ENCODE measurements at regions not wholly inside any gene's neighbourhood (a gene's known extent, or its start where the extent isn't known, plus 50 kb on each side); places are given as distances from the start of the nearest gene placed in this dataset.

DNA sequence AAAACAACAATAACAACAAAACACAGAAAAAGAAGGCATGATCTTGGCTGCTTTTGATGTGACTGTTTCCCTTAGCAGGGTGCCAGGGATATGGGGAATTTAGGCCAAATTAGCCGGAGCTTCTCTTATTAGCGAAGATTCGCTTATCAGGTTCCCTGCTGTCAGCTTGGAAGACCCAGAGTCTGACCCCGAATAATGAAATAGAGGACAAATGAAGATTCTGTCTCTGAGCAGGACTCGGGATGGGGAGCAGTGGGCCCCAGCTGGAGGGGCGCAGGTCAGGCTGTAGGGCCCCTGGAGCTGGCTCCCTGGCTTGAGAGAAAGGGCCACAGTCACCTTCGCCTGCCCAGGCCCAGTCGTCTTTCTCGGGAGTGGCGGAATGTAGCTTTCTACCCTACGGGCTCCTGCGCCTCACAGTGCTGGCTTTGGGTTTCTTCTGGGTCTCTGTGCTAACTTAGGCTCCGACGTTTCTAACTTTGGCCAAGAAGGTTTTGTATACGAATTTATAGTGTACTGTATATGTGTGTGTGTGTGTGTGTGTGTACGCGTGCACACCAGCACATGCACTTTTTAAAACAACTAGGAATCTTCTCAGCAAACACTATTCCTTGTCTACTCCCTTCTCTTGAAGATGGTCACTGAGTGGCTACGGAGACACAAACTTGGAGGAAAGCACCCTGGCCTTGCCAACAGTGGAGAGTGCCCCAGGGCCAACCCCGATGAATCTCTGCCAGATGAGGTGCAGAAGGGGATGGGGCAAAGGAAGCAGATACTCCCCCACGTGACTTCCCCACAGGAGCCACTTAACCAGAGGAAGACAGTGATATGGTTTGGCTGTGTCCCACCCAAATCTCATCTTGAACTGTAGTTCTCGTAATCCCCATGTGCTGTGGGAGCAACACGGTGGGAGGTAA, 195.6 kb upstream of the COPS8 start:
- intact Hi-C loops (cut with micrococcal nuclease): no loop called here

DNA sequence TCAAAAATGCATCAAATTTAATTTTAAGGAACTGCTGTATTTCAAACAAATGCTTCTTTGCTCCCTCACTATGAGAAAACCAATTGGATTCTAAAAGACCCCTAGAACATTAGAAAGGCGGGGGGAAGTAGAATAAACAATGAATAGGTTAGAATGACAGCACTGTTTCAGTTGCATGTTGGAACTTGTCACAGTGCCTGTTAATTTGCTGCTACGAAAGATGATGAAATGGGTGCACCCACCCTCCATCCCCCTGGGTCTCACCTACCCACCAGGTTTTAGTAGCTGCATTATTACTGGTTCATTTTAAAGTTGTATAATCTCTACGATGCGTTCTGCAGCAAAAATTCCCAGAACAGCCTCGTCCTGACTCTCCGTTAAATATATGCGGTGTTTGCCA, 193.0 kb upstream of the COPS8 start:
- intact Hi-C loops (cut with micrococcal nuclease): no loop called here

DNA sequence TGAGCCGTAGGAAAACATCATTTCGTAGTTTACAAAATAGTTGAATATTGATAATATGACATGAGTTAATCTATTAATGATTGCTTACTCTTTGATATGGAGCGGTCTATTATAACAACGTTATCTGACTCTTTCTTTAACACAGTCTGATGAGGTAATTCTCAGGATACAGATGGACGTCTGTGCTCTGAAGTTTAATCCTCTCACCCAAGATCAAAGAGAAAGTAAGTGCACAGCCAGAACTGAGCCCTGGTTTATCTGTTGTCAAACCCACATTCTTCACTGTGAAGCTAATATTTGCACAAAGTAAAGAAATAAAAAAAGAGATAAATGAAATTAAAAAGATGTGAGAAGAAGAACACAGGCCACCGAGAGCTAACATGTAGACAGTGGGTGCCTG, 190.9 kb upstream of the COPS8 start:
- intact Hi-C loops (cut with micrococcal nuclease): no loop called here

DNA sequence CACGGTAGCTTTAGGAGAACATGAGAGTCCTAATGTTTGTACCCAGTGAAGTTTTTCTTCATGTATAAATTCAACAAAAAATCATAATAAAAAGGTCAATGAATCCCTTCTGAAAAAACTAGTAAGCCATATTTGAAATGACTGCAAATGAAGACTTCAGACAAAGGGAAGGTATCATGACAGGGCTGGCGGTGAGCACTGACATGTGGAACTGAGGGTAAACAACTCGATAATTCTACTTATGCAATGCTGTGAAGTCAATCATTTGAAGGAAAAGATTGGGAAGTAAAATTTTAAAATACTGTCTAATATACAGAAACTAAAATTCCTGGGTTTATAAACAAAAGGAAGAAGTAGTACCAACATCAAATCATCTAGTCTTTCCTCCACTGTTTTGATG, 190.2 kb upstream of the COPS8 start:
- intact Hi-C loops (cut with micrococcal nuclease): no loop called here

DNA sequence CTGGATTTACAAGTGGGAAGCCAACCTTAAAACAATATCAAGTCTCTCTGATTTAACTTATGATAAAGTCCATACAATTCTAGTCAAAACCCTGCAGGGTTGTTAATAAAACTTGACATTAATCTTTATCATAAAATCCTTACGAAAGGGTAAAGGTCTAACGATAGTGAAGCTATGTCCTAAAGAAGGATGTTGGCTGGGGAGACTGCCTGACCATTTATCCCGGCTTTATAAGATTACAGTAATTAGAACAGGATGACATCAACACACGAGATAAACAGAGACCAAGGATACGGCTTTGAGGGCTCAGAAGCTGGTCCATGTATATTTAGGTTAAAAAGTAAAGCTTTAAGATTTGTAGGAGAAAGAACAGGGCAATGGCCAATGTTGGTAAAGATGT, 189.0 kb upstream of the COPS8 start:
- intact Hi-C loops (cut with micrococcal nuclease): no loop called here

DNA sequence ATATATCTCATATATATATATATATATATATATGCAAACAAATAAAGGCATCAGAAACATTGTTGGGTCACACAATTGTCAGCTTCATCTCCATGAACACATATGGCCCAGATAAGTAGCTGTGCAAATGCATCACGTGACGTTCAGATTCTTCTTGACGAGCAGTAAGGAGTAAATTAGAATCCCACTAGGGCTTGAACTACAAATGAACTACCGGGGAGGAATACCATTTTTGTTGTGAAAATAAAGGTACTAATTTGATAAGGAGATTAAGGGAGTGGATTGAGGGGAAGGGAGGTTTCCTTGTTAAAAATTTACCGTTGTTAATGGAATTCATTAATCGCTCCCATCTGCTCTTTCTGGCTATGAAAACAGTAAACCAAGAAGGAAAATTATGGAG, 186.5 kb upstream of the COPS8 start:
- intact Hi-C loops (cut with micrococcal nuclease): no loop called here

DNA sequence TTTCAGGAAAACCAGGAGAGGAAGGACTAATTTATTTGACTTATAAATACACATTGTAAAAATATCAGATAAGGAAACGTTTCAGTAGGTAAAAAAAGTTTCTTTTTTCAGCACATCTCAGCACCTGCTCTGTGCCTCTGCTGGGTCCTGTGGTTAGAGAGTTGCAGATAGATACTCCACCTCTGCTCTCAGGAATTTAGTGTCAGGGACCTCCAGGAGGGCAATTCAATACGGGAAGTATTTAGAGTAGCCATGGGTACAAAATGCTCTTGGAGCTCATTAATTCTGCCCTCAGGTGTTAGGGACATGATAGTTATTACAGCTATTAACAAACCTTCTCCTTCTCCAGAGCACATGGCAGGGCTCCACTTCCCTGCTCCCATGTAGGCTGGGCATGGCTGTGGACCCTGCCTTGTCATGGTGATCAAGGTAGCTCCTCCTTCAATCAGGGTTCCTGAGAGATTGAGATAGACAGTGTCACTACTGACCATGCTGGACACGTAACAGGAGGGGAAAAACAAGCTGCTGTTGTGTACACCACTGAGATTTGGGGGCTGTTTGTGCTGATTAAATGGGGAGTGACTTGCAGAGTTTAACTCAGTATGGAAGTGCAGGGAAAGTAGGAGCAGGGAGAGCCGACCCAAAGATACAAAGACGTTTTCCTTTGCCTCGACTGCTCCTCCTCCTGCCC, 185.6 kb upstream of the COPS8 start:
- intact Hi-C loops (cut with micrococcal nuclease): no loop called here

DNA sequence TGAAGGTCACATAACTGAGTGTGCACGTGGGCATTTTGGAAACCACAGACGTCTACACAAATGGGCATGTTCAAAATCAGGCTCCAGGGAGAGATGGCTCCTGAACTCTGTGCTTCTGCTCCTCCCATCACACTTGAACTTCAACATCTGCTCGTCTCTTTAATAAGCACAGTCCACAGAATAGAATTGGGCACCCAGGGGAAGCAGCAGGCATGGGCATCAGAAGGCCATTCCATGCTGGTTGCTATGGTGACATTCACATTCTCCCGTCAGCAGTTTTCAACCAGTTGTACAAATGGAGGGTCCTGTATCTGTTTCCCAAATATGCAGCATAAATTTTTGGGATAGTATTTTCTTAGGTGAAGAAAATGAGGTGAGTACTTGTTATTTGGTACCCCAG, 183.7 kb upstream of the COPS8 start:
- intact Hi-C loops (cut with micrococcal nuclease): no loop called here

DNA sequence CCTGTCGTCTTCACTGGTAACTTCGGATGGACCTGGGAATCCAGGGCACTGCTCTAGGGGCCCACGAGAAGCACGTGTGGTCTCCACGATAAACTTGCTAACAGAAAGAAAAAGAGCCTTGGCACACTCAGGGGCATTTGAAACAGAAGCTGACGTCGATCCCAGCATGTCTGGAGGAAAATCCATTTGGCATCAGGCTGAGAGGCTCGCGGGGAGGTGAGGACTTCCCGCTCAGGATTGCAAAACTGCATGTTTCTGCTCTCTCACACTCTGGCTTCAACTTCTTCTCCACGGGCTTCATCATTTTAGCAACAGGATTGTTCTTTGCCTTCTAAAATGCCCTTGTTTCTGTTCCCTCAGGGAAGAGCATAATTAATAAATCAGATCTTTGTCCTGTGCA, 181.7 kb upstream of the COPS8 start:
- intact Hi-C loops (cut with micrococcal nuclease): no loop called here

DNA sequence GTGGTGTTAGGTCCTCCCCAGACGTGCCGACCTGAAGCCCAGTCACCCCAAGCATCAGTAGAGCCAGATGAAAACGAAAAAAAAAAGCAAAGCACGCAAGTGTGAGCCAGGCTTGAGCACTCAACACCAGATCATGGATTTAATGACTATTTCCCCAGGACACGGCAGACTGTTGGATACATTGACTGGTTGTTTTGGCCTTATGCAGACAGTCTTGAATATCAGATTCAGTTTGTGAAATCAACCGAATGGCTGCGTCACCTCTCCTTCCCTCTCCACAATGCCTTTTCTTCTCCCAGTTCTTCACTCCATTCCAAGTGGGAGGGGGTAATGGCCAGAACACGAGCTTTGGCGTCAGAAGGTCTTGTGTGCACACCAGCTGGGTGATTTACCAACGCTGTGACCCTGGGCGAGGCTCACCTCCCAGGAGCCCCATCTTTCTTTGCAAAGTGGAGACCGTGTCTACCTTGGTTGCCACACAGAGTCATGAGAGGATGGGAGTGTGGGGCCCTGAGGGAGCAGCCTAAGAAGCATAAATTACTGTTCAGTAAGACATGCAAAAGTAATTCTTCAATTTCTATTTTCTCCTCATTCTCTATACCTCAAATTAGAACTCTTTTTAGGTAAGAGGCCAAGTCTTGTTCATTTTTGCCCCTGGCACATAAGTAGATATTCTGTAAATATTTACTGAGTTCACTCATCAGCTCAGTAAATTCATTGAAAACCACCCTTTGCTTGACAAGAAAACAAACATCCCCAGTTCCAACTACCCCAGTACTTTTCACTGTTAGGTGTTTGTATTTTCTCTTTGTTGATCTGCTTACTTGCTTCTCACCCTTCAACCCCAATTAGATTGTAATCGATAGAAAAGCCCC, 181.1 kb upstream of the COPS8 start:
- intact Hi-C loops (cut with micrococcal nuclease): no loop called here

DNA sequence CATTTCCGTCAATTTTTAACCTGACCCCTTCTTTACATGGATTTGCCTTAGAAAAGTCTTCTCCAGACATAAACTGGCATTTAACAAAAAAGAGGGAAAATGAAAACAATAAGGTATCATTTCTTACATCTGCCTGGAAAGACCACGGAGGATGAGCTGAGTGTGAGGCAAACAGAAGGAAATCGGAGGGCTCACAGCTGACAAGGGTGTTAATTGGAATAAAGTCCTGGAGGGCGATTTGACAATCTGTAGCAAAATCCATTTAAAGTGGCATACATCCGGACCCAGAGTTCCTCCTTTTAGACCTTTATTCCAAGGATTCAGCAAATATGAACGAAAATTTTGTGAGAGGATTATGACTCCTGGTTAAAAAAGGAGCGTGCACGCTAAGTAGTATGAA, 179.7 kb upstream of the COPS8 start:
- intact Hi-C loops (cut with micrococcal nuclease): no loop called here

DNA sequence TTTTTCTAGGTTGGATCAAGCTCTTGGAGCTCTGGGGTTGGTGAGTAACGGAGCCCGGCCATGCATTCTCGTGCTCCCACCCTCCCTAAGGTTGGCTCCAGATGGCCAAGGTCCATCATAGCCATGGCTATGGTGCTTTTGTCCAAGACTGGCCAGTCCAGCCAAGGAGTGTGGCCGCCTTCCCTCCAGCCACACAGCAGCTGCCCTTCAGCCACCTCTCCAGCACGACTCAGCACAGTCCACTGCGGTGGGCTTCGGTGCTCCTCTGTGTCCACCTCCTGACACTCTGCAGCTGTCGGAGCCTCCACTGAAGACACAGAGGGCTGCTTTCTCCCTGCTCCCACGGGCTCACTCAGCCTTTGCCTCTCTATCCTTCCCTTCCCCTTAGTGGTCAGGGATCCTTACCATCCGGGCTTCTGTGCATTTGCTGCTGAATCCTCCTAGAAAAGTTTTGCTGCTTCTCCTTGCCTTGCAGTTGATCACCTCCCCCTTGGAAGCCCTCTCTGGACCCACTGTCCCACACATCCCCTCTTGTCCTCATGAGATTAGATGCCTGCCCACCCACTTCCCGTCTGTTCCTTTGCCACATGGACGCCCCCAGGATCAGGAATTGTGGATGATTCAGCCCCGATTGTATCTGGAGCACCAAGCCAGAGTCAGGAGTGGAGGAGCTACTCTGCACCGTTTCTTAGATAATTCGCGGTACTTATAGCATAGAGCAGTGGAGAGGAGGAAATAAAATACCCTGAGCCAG, 177.1 kb upstream of the COPS8 start:
- intact Hi-C loops (cut with micrococcal nuclease): no loop called here

DNA sequence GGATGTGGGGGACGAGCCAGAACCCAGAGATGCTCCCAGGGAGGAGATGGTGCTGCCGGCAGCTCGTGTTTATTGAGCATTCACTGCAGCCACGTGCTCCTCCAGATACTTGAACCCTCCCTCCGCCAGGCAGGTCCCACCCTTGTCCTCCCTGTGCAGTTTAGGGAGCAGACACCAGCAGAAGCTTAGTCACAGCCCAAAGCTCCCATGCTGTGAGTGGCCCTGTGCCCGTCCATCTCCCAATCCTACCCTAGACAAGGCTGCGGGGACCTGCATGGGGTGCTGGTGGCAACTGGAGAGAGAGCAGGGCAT, 176.5 kb upstream of the COPS8 start:
- intact Hi-C loops (cut with micrococcal nuclease): no loop called here

DNA sequence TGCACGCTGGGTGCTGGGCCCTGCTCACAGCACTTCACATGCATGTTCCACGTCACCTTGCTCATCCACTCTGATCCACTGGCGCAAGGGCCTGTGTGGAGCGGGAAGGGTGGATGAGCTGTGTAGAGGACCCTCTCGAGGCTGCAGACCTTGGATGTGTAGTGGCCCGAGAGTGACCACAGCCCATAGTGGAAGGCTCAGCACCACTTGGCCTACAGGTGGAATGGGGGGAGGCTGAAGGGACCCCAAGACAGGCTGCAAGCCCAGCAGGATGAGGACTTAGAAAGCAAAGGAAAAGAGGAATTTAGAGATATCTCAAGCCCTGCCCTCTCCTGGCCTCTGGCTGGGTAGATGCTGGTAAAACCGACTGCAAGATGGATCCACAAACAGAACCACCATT, 175.9 kb upstream of the COPS8 start:
- intact Hi-C loops (cut with micrococcal nuclease): no loop called here

DNA sequence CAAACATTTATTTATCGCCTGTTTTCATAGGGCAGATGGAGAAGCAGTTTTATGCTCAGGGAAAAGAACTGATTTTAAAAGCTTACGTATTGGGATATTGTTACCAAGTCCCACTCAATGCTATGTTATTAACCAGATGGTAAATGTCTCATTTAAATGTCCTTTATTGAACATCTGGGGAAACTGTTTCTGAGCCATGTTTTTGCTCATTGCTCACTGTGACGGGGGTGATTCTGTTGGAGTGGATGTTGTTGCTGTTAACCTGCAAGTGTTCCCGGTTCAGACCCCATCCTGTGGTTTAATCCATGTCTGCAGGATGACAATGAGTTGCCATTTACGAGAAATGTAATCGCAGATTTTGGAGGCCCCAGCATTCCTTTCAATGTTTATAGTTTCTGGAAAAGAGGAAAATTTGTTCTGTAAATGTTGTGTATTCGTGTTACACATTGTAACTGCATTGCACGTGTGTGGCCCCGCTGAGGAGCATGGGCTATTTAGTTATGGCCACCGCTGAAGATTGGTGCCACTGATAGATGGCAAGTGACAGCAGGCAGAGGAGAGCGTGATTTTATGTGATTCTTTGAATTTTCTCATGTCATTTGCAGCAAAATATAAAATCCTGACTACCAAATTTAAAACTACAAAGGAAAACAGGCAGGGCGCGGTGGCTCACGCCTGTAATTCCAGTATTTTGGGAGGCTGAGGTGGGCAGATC, 174.8 kb upstream of the COPS8 start:
- intact Hi-C loops (cut with micrococcal nuclease): no loop called here

DNA sequence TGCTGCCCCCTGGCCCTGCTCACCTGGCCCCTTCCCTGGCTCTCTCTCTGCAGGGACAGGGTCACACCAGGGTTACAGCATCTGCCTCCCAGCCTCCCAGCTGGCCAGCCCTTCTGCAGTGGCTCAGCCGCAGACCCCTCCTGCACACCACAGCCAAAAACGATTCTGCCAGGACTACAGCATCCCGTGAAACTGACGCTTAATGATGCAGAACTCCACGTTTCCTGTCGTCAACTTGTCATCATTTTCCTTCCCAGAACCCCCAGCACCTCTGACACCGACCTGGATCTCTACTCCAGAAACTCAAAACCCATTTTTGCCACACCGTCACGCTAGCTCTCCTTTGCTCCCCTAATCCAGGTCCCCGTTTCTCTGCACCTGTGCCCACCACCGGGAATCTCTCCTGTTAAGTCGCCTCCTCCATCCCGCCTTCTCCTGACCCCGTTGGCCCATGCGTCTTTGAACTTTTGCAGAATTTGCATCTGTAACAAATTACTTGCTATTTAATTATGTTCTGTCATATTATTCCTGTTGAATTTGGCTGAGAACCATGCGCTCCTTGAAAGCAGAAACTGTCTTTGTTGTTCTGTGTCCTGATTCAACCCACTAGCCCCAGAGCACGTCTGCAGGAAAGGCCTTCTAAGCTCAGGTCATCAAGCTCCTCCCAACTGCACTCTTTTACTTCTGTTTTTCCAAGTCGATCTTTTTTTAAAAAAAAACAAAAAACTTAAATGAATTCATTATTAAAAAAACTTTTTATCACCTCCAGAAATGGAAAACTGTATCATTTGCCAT, 173.2 kb upstream of the COPS8 start:
- intact Hi-C loops (cut with micrococcal nuclease): no loop called here

DNA sequence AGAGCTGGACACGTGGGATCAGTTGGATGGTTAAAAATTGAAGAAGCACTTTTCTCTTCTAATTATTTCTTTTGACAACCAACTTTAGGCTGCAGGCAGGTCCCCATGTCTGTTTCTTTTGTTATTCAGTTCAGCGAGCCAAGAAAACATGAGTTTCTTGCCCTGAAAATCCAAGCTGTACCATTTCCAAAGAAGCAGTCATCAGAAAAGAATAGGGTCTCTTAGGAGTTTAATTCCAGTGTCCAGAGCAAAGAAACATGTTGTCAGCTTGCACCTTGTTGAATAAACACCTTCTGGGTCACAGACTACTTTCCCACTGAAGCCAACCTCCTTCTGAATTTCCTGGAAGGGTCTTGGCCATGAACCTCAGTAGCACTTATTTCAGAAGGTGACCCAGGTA, 170.5 kb upstream of the COPS8 start:
- intact Hi-C loops (cut with micrococcal nuclease): no loop called here

DNA sequence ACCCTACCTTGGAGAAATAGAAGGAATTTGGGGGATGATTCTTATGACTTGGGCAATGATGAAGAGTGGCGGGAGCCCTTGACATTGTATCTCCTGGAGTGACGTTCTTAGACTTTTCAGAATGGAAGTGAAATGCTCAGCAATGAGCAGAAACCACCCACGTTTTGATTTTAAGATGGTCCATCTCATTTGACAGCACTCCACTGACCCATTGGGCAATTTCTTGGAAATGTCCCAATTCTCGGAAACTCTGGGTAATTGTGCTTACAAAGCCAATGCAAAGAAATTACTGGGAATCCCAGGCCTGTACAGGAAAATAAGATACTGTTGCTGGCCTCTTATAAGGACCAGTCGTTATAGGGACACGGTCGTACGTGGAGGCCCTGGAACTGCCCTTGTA, 170.0 kb upstream of the COPS8 start:
- intact Hi-C loops (cut with micrococcal nuclease): no loop called here

DNA sequence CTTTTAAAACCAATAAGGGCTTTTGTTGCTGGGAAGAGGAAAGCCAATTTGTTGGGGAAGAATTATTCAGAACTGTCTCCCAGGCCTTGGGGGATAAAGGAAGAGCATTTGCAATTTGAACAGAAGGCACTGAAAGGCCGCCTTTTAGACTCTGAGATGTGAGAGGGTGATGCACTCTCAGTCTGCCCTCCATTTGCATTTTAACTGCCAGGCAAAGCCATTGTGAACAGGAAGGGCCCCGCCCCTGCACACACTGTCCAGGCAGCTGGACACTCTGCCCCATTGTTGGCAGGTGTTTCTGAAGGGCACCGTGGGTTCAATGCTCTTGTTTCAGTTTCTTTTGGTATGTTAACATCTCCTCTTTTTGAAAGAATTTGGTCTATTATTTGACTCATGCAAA, 169.5 kb upstream of the COPS8 start:
- intact Hi-C loops (cut with micrococcal nuclease): no loop called here

DNA sequence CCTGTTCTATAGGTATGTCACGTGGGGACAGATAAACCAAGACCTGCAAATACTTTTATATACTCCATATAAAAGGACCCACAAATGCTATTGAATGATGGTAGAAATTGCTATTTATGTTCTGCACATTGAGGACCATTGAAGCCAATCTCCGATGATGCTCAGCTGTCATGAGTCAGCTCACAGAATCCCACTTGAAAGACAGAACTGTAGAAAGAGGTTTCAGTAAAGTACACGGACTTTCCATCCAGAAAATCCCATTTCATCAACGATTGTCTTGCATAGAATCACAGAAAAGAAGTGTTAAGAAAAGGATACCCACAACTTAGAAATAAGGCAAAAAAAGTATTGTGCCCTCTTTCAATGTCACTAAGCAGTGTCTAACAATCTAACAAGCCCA, 169.0 kb upstream of the COPS8 start:
- intact Hi-C loops (cut with micrococcal nuclease): no loop called here
